ENCODE measurements at regions not wholly inside any gene's neighbourhood (a gene's known extent, or its start where the extent isn't known, plus 50 kb on each side); places are given as distances from the start of the nearest gene placed in this dataset.

GRCh38 chr3:9301798-9302197, 52.4 kb upstream of the SRGAP3 start:
- no peak overlapping the region for H2BK5ac ChIP-seq (ENCODE audit: low read depth, low read length, poor library complexity, severe bottlenecking)
- CTCF ChIA-PET: interaction anchor here (0.6 to 1.7 kb wide), 5 partner anchors 12 to 330 kb away, joined by 3 to 8 read pairs (median 4); no protein-coding TSS in a partner anchor
- no peaks in the 10 kb centered on the region for H3K9me3 ChIP-seq (ENCODE audit: control insufficient read depth, insufficient read depth, low read length)
- no peaks in the 10 kb centered on the region for H3K36me3 ChIP-seq (ENCODE audit: control insufficient read depth, insufficient read depth, low read length)
- no peak overlapping the region for H2BK15ac ChIP-seq (ENCODE audit: low read depth, low read length)
- H4K91ac ChIP-seq (ENCODE audit: insufficient read depth, low read depth, low read length): no peak overlapping the region
- no peak for TF ChIP-seq MXI1 (IDR thresholded peaks at IDR 0.05; ENCODE audit: borderline replicate concordance, low read depth, low read length)
- TF ChIP-seq USF2 (IDR thresholded peaks at IDR 0.05; ENCODE audit: low read depth, low read length): no peak
- TF ChIP-seq ELK1 (IDR thresholded peaks at IDR 0.05; ENCODE audit: borderline replicate concordance, low read depth, low read length): no peak
- TF ChIP-seq RCOR1 (IDR thresholded peaks at IDR 0.05; ENCODE audit: insufficient replicate concordance, low read length): no peak
- TF ChIP-seq BHLHE40 (IDR thresholded peaks at IDR 0.05; ENCODE audit: low read depth, low read length): no peak
- no peak for TF ChIP-seq CTCF (conservative IDR thresholded peaks at IDR 0.05; ENCODE audit: low read depth, low read length)
- TF ChIP-seq FOS (IDR thresholded peaks at IDR 0.05; ENCODE audit: low read depth, low read length): no peak
- no peak for TF ChIP-seq NFE2L2 (IDR thresholded peaks at IDR 0.05; ENCODE audit: low read depth, low read length)
- TF ChIP-seq MAFK (IDR thresholded peaks at IDR 0.05; ENCODE audit: low read depth, low read length): no peak
- no peak for TF ChIP-seq POLR2A (IDR thresholded peaks at IDR 0.05; ENCODE audit: low read depth, low read length)
- TF ChIP-seq CEBPB (IDR thresholded peaks at IDR 0.05; ENCODE audit: low read depth, low read length): no peak
- no peak for TF ChIP-seq SMC3 (IDR thresholded peaks at IDR 0.05; ENCODE audit: low read depth, low read length)
- TF ChIP-seq MAZ (IDR thresholded peaks at IDR 0.05; ENCODE audit: borderline replicate concordance, low read depth, low read length): no peak
- no peak for TF ChIP-seq CHD1 (IDR thresholded peaks at IDR 0.05; ENCODE audit: low read depth, low read length)
- TF ChIP-seq RFX5 (IDR thresholded peaks at IDR 0.05; ENCODE audit: low read depth, low read length): no peak
- no peak for TF ChIP-seq RAD21 (IDR thresholded peaks at IDR 0.05; ENCODE audit: low read length)
- H2BK20ac ChIP-seq (ENCODE audit: low read depth, low read length): no peak overlapping the region
- ATAC-seq (ENCODE audit: low read depth) (no peak), DNase-seq (no peak)
- no peak overlapping the region for H2AK5ac ChIP-seq (ENCODE audit: low read depth, low read length)
- no peak overlapping the region for H4K8ac ChIP-seq (ENCODE audit: low read depth in 2 of 2, low read length in 2 of 2)
- BruUV-seq (replicated peaks): no TSS peak
- in situ Hi-C loops (cut with MboI; ENCODE audit: low sequenced_read_pairs): loop anchor here (5.0 to 25.0 kb wide), 2 partner anchors 329 to 514 kb away; no protein-coding TSS in a partner anchor
- no peak overlapping the region for H4K5ac ChIP-seq (ENCODE audit: low read depth, low read length)
- no peak overlapping the region for H3K14ac ChIP-seq (replicated peaks; ENCODE audit: low read depth, low read length)
- H2AK9ac ChIP-seq (replicated peaks; ENCODE audit: low read depth, low read length, poor library complexity): no peak overlapping the region
- no peak overlapping the region for H3K4ac ChIP-seq (ENCODE audit: low read depth, low read length)
- no peaks in the 10 kb centered on the region for H3K79me1 ChIP-seq (ENCODE audit: low read depth in 1 of 2, low read length in 2 of 2)
- no peak overlapping the region for H2BK120ac ChIP-seq (ENCODE audit: low read depth, low read length)
- H3K4me2 ChIP-seq (ENCODE audit: low read depth, low read length): no peak overlapping the region
- peaks cover 7% of the 10 kb centered on the region for H3K27me3 ChIP-seq (ENCODE audit: control insufficient read depth, insufficient read depth, low read length)
- no peak overlapping the region for H3K27ac ChIP-seq (ENCODE audit: insufficient read depth, low read length)
- no peak overlapping the region for H3K9ac ChIP-seq (ENCODE audit: low read depth, low read length)
- intact Hi-C loops (cut with micrococcal nuclease): loop anchor here (1.0 kb wide), 6 partner anchors 234 to 638 kb away; partner anchors contain the start of gene OXTR
- H3K56ac ChIP-seq (ENCODE audit: extremely low read depth, insufficient read depth, low read length): no peak overlapping the region
- no peak overlapping the region for H3K18ac ChIP-seq (ENCODE audit: low read depth, low read length)
- H3K4me1 ChIP-seq (ENCODE audit: control insufficient read depth, insufficient read depth, low read length): no peaks in the 10 kb centered on the region
- POLR2A ChIA-PET (ENCODE audit: unreplicated experiment): no interaction called here
- H3K9me1 ChIP-seq (ENCODE audit: insufficient read depth, low read length): no peaks in the 10 kb centered on the region
- no peak overlapping the region for H3K4me3 ChIP-seq (ENCODE audit: insufficient read depth, low read depth, low read length)
- no peaks in the 10 kb centered on the region for H4K20me1 ChIP-seq (ENCODE audit: insufficient read depth, low read length)
- no CpG with 5 or more reads among the region's 10 CpGs for WGBS, 2 experiments (ENCODE audit: extremely low coverage in 2 of 2, insufficient read length in 1 of 2)
- dilution Hi-C loops (cut with HindIII; ENCODE audit: low sequenced_read_pairs, unreplicated experiment): no loop called here
- peak overlapping the region; percentile 81 for H2AFZ ChIP-seq (replicated peaks; ENCODE audit: low read length, poor library complexity)
- H3K23ac ChIP-seq (ENCODE audit: low read depth, low read length): no peak overlapping the region
